HEK293T (cell line): ENCODE measurements at regions not wholly inside any gene's neighbourhood (a gene's known extent, or its start where the extent isn't known, plus 50 kb on each side); places are given as distances from the start of the nearest gene placed in this dataset.

Source experiments
- ARNT ChIP-seq: fragments of 450-650 bp; IDR thresholded peaks from 2 replicates; pipeline ENCODE4 v1.6.1; 2017; ENCODE audit warnings: mild to moderate bottlenecking
- CTBP1 ChIP-seq: fragments of 450-650 bp; IDR thresholded peaks from 2 replicates; pipeline ENCODE4 v1.6.1; 2016; ENCODE audit warnings: borderline replicate concordance
- ELF4 ChIP-seq: fragments of 450-650 bp; IDR thresholded peaks from 2 replicates; pipeline ENCODE4 v1.6.1; 2017; ENCODE audit warnings: antibody characterized with exemption
- FOXA1 ChIP-seq: fragments of 450-650 bp; IDR thresholded peaks from 2 replicates; pipeline ENCODE4 v1.6.1; 2016; ENCODE audit warnings: mild to moderate bottlenecking
- FOXM1 ChIP-seq: fragments of 450-650 bp; IDR thresholded peaks from 2 replicates; pipeline ENCODE4 v1.6.1; 2017; ENCODE audit warnings: mild to moderate bottlenecking, borderline replicate concordance
- HDGF ChIP-seq: fragments of 450-650 bp; IDR thresholded peaks from 2 replicates; pipeline ENCODE4 v1.6.1; 2017; ENCODE audit warnings: antibody characterized with exemption, borderline replicate concordance
- L3MBTL2 ChIP-seq: fragments of 450-650 bp; conservative IDR thresholded peaks from 2 replicates; pipeline ENCODE4 v1.6.1; 2016; ENCODE audit warnings: mild to moderate bottlenecking
- SUZ12 ChIP-seq: fragments of 450-650 bp; IDR thresholded peaks from 2 replicates; pipeline ENCODE4 v1.6.1; 2016; ENCODE audit warnings: mild to moderate bottlenecking
- TARDBP ChIP-seq: fragments of 450-650 bp; IDR thresholded peaks from 2 replicates; pipeline ENCODE4 v1.6.1; 2016
- TF ChIP-seq, protein P1 (sequence below): fragments of 450-650 bp; IDR thresholded peaks from 2 replicates; pipeline ENCODE4 v1.6.1; 2016

DNA sequence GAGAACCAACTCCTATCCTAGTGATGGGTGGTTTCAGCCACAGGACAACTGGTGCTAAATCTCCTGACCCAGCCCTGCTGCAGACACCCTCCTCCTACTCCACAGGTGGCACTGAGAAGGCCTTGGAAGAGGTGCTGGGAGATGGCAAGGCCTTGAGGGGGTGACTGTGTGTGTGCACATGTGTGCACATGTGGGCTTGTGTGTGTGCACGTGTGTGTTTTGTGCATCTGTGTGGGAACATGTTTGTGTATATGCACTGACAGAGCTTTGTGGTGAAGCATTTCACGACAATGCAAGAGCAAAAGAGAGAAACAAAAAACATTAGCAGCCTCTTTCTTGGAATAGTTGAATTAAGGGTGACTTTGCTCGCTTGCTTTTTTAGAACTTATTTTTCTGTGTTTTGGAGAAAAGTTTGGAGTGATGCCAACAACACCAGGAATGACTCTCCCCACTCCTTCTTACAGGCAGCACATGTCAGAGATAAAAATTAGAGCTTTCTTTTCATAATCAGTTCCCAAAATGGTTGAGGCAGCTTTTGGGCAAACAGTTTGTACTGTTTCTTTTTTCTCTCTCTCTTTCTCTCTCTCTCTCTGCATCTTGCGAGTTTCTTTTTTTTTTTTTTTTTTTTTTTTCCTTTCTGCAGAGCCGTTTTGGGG, 69.5 kb downstream of the SEC61G start:
- TF ChIP-seq ELF4 = no peak
- no peak for TF ChIP-seq FOXA1
- TF ChIP-seq ARNT = no peak
- TF ChIP-seq SUZ12 = no peak
- TF ChIP-seq HDGF = no peak
- TF ChIP-seq TARDBP = no peak
- TF ChIP-seq, protein P1, sequence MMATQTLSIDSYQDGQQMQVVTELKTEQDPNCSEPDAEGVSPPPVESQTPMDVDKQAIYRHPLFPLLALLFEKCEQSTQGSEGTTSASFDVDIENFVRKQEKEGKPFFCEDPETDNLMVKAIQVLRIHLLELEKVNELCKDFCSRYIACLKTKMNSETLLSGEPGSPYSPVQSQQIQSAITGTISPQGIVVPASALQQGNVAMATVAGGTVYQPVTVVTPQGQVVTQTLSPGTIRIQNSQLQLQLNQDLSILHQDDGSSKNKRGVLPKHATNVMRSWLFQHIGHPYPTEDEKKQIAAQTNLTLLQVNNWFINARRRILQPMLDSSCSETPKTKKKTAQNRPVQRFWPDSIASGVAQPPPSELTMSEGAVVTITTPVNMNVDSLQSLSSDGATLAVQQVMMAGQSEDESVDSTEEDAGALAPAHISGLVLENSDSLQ = no peak
- TF ChIP-seq FOXM1 = no peak
- no peak for TF ChIP-seq L3MBTL2
- no peak for TF ChIP-seq CTBP1
